HG02973 (cell line): ENCODE measurements at regions not wholly inside any gene's neighbourhood (a gene's known extent, or its start where the extent isn't known, plus 50 kb on each side); places are given as distances from the start of the nearest gene placed in this dataset.
"Not testable (repeated sequence)": the region's sequence is repeated elsewhere in the genome, so short reads cannot be mapped to it uniquely, and the experiment has no call there.

Source experiments
- ATAC-seq: cut with Tn5 transposase; IDR thresholded peaks from one replicate; pipeline ENCODE4 v1.9.1; 2021; ENCODE audit warnings: moderate library complexity; ENCODE audit not compliant: unreplicated experiment

GRCh38 chr10:111558211-111558610 lies 481.4 kb downstream of the ADRA2A start:
- no peak for ATAC-seq

GRCh38 chr10:111560027-111560426 lies 483.2 kb downstream of the ADRA2A start:
- ATAC-seq: no peak

GRCh38 chr10:111561124-111561523 lies 484.3 kb downstream of the ADRA2A start:
- no peak for ATAC-seq

GRCh38 chr10:111565542-111565941 lies 488.7 kb downstream of the ADRA2A start:
- ATAC-seq: no peak

GRCh38 chr10:111578076-111578475 lies 501.2 kb downstream of the ADRA2A start:
- ATAC-seq: no peak

- ATAC-seq: no peak
These were observed 502.6 kb downstream of the ADRA2A start for GRCh38 chr10:111579473-111579872.

- ATAC-seq: no peak
These were observed 513.9 kb downstream of the ADRA2A start for GRCh38 chr10:111590703-111591102.

- no peak for ATAC-seq
These were observed 516.7 kb downstream of the ADRA2A start for GRCh38 chr10:111593578-111593977.

- ATAC-seq: no peak
These were observed 518.3 kb downstream of the ADRA2A start for GRCh38 chr10:111595173-111595572.

- ATAC-seq: peak; percentile 92
These were observed 521.7 kb downstream of the ADRA2A start for GRCh38 chr10:111598433-111599059.

GRCh38 chr10:111599943-111600342 lies 523.1 kb downstream of the ADRA2A start:
- ATAC-seq: no peak

GRCh38 chr10:111600772-111601171 lies 523.9 kb downstream of the ADRA2A start:
- ATAC-seq: no peak

- ATAC-seq: no peak
These were observed 535.4 kb downstream of the ADRA2A start for GRCh38 chr10:111612273-111612672.

GRCh38 chr10:111634191-111634590 lies 549.4 kb downstream of the GPAM start:
- no peak for ATAC-seq

- no peak for ATAC-seq
These were observed 537.5 kb downstream of the GPAM start for GRCh38 chr10:111646021-111646420.

GRCh38 chr10:111648046-111648445 lies 535.5 kb downstream of the GPAM start:
- ATAC-seq: no peak

- not testable (repeated sequence) for ATAC-seq
These were observed 534.5 kb downstream of the GPAM start for GRCh38 chr10:111649080-111649479.

- no peak for ATAC-seq
These were observed 533.5 kb downstream of the GPAM start for GRCh38 chr10:111650088-111650487.

- no peak for ATAC-seq
These were observed 527.5 kb downstream of the GPAM start for GRCh38 chr10:111656066-111656465.

GRCh38 chr10:111677759-111678158 lies 505.8 kb downstream of the GPAM start:
- ATAC-seq: no peak

- ATAC-seq: no peak
These were observed 496.8 kb downstream of the GPAM start for GRCh38 chr10:111686796-111687195.

GRCh38 chr10:111698711-111699110 lies 484.9 kb downstream of the GPAM start:
- ATAC-seq: no peak

- no peak for ATAC-seq
These were observed 479.6 kb downstream of the GPAM start for GRCh38 chr10:111703986-111704385.
